AG04449 (cell line): ENCODE measurements at regions not wholly inside any gene's neighbourhood (a gene's known extent, or its start where the extent isn't known, plus 50 kb on each side); places are given as distances from the start of the nearest gene placed in this dataset.
"Not testable (repeated sequence)": the region's sequence is repeated elsewhere in the genome, so short reads cannot be mapped to it uniquely, and the experiment has no call there.

Experiments
- CTCF ChIA-PET: fragments of 350-600 bp; formaldehyde crosslinking; extraction: SDS; loops from one replicate; lab custom pipeline; 2021; ENCODE audit warnings: antibody characterized with exemption; lab: Yijun Ruan, JAX
- POLR2A ChIA-PET: fragments of 400-600, 350-600 bp; formaldehyde crosslinking; extraction: SDS; loops from one replicate; lab custom pipeline; 2020; ENCODE audit warnings: antibody characterized with exemption, inconsistent platforms; lab: Yijun Ruan, JAX
- DNase-seq: peaks from one replicate; pipeline ENCODE4 v3.0.0-alpha.2; 2010; ENCODE audit warnings: low read depth, low spot score
- H3K4me3 ChIP-seq: 2 replicates; pipeline ENCODE4 v1.5.1; 2011; ENCODE audit warnings: low read depth, mild to moderate bottlenecking, control low read depth, low read length
- CTCF ChIP-seq: IDR thresholded peaks from one replicate; pipeline ENCODE4 v1.5.1; 2011; ENCODE audit warnings: mild to moderate bottlenecking, moderate library complexity, low read length, control low read depth, inconsistent platforms; ENCODE audit not compliant: insufficient read depth; ENCODE audit errors: missing control alignments

GRCh38 chr6:85911067-85911466, 268.4 kb upstream of the SYNCRIP start:
- CTCF ChIA-PET: interaction anchor here (2.4 kb wide), 1 partner anchor 11 kb away, joined by 8 read pairs; no protein-coding TSS in a partner anchor
- TF ChIP-seq CTCF: no peak
- POLR2A ChIA-PET: no interaction called here
- no peak overlapping the region for H3K4me3 ChIP-seq
- DNase-seq: no peak

- POLR2A ChIA-PET, H3K4me3 ChIP-seq, CTCF ChIA-PET, DNase-seq: not testable (repeated sequence)
Measured at GRCh38 chr6:85908120-85908519, 265.4 kb upstream of the SYNCRIP start.

GRCh38 chr6:85892346-85892745, 249.7 kb upstream of the SYNCRIP start:
- POLR2A ChIA-PET: no interaction called here
- no peak overlapping the region for H3K4me3 ChIP-seq
- DNase-seq: no peak
- TF ChIP-seq CTCF: no peak
- CTCF ChIA-PET: no interaction called here

- H3K4me3 ChIP-seq: no peak overlapping the region
- ChIA-PET POLR2A (no interaction called here), CTCF (no interaction called here)
- no peak for DNase-seq
- no peak for TF ChIP-seq CTCF
Measured at GRCh38 chr6:85887461-85887860, 244.8 kb upstream of the SYNCRIP start.

- no peak overlapping the region for H3K4me3 ChIP-seq
- DNase-seq: no peak
- POLR2A ChIA-PET: no interaction called here
- no peak for TF ChIP-seq CTCF
- CTCF ChIA-PET: no interaction called here
Measured at GRCh38 chr6:85868685-85869084, 226.0 kb upstream of the SYNCRIP start.

- no peak for DNase-seq
- H3K4me3 ChIP-seq: no peak overlapping the region
- no peak for TF ChIP-seq CTCF
- CTCF ChIA-PET: no interaction called here
- POLR2A ChIA-PET: no interaction called here
Measured at GRCh38 chr6:85867595-85867994, 224.9 kb upstream of the SYNCRIP start.

- no peak for DNase-seq
- ChIA-PET POLR2A (no interaction called here), CTCF (interaction anchor here (0.6 kb wide), 1 partner anchor 50 kb away, joined by 3 read pairs; no protein-coding TSS in a partner anchor)
- H3K4me3 ChIP-seq: no peak overlapping the region
- TF ChIP-seq CTCF: no peak
Measured at GRCh38 chr6:85866758-85867401, 224.2 kb upstream of the SYNCRIP start.
